Peyer's patch (tissue), 4 donors: ENCODE measurements at regions not wholly inside any gene's neighbourhood (a gene's known extent, or its start where the extent isn't known, plus 50 kb on each side); places are given as distances from the start of the nearest gene placed in this dataset.

Source experiments
- POLR2A ChIP-seq, 2 donors: fragments of 450-650 bp; IDR thresholded peaks; one replicate each; pipeline ENCODE4 v1.5.1; 2017; ENCODE audit warnings: antibody characterized with exemption in 2 of 2, mild to moderate bottlenecking in 2 of 2, moderate library complexity in 2 of 2
- TF ChIP-seq, protein P1 (sequence below), 6 experiments: fragments of 450-650 bp in 4 of 6; fragments of 200-600 bp in 2 of 6; sonication (generic) in 1 of 6; IDR thresholded peaks; one replicate each; pipeline ENCODE4 v1.5.1; 2017 to 2019; ENCODE audit warnings: antibody characterized with exemption in 6 of 6, mild to moderate bottlenecking in 3 of 6, moderate library complexity in 1 of 6

DNA sequence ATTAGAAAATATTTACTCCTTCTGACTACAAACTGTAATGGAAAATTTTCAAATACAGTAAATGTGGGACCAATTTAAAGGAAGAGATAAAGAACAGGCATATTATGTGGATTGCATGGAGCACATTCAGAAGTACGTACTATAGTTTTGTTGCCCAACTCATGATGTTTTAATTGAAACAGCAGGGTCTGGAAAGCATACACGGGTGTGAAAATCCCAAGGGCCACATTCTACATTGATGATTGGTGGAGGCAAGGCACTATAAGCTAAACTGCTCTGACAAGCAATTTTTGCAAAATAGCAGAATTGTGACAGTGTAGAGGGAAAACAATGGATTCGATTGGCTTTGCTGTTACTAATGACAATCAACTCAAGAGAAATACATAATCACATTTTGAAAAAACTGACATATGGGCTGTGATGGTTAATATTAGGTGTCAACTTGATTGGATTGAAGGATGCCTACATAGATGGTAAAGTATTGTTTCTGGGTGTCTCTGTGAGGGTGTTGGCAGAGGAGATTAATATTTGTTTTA is 458.6 kb downstream of the PYDC2 start:
- TF ChIP-seq, protein P1, sequence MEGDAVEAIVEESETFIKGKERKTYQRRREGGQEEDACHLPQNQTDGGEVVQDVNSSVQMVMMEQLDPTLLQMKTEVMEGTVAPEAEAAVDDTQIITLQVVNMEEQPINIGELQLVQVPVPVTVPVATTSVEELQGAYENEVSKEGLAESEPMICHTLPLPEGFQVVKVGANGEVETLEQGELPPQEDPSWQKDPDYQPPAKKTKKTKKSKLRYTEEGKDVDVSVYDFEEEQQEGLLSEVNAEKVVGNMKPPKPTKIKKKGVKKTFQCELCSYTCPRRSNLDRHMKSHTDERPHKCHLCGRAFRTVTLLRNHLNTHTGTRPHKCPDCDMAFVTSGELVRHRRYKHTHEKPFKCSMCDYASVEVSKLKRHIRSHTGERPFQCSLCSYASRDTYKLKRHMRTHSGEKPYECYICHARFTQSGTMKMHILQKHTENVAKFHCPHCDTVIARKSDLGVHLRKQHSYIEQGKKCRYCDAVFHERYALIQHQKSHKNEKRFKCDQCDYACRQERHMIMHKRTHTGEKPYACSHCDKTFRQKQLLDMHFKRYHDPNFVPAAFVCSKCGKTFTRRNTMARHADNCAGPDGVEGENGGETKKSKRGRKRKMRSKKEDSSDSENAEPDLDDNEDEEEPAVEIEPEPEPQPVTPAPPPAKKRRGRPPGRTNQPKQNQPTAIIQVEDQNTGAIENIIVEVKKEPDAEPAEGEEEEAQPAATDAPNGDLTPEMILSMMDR (IDR thresholded peaks at IDR 0.05) = no peak
- TF ChIP-seq POLR2A (IDR thresholded peaks at IDR 0.05) = no peak
